Neural cell (in vitro differentiated cells): ENCODE measurements at regions not wholly inside any gene's neighbourhood (a gene's known extent, or its start where the extent isn't known, plus 50 kb on each side); places are given as distances from the start of the nearest gene placed in this dataset.

ENCODE experiments used
- H2AFZ ChIP-seq: fragments of 200-600, 300-800 bp; sonication (generic), shearing (Covaris generic); 2 replicates; pipeline ENCODE4 v1.6.0; 2014; ENCODE audit warnings: low read depth, mild to moderate bottlenecking, antibody characterized with exemption, low read length, moderate library complexity
- H3F3A ChIP-seq: fragments of 200-600 bp; shearing (Covaris generic); 2 replicates; pipeline ENCODE4 v1.6.1; 2016; ENCODE audit warnings: mild to moderate bottlenecking, moderate library complexity, mixed read lengths, antibody characterized with exemption, low read length; ENCODE audit not compliant: insufficient read depth, poor library complexity, severe bottlenecking
- H3K27ac ChIP-seq: fragments of 200-600, 300-800 bp; sonication (generic), shearing (Covaris generic); 2 replicates; pipeline ENCODE4 v1.5.1; 2014; ENCODE audit warnings: mild to moderate bottlenecking, low read length, moderate library complexity
- H3K27me3 ChIP-seq: fragments of 300-800, 200-600 bp; sonication (generic), shearing (Covaris generic); 2 replicates; pipeline ENCODE4 v1.6.0; 2014; ENCODE audit warnings: mild to moderate bottlenecking, low read depth, low read length, moderate library complexity; ENCODE audit not compliant: insufficient read depth
- H3K36me3 ChIP-seq: fragments of 300-800, 200-600 bp; sonication (generic), shearing (Covaris generic); 2 replicates; pipeline ENCODE4 v1.5.1; 2014; ENCODE audit warnings: mild to moderate bottlenecking, antibody characterized with exemption, low read length, moderate library complexity; ENCODE audit not compliant: insufficient read depth
- H3K4me2 ChIP-seq: fragments of 300-800, 200-600 bp; sonication (generic), shearing (Covaris generic); 2 replicates; pipeline ENCODE4 v1.6.0; 2014; ENCODE audit warnings: mild to moderate bottlenecking, low read length
- H3K4me3 ChIP-seq: fragments of 300-800, 200-600 bp; sonication (generic), shearing (Covaris generic); 2 replicates; pipeline ENCODE4 v1.5.1; 2014; ENCODE audit warnings: mild to moderate bottlenecking, low read length, moderate library complexity
- H3K79me2 ChIP-seq: fragments of 200-600 bp; shearing (Covaris generic); replicated peaks from 2 replicates; pipeline ENCODE4 v1.6.0; 2014; ENCODE audit warnings: mild to moderate bottlenecking, low read length, moderate library complexity; ENCODE audit not compliant: insufficient read depth
- H3K9ac ChIP-seq: fragments of 300-800, 200-600 bp; sonication (generic), shearing (Covaris generic); 2 replicates; pipeline ENCODE4 v1.6.1; 2016; ENCODE audit warnings: mild to moderate bottlenecking, low read length, mixed read lengths
- H3K9me2 ChIP-seq: fragments of 200-600 bp; shearing (Covaris generic); 2 replicates; pipeline ENCODE4 v1.6.1; 2016; ENCODE audit warnings: mild to moderate bottlenecking, low read length, mixed read lengths; ENCODE audit not compliant: insufficient read depth
- H3K9me3 ChIP-seq: fragments of 200-600, 300-800 bp; sonication (generic), shearing (Covaris generic); 2 replicates; pipeline ENCODE4 v1.6.1; 2016; ENCODE audit warnings: mild to moderate bottlenecking, mixed run types, low read length, moderate library complexity, mixed read lengths
- H4K20me1 ChIP-seq: fragments of 200-600 bp; shearing (Covaris generic); 2 replicates; pipeline ENCODE4 v1.6.1; 2016; ENCODE audit warnings: mild to moderate bottlenecking, mixed run types; ENCODE audit not compliant: insufficient read depth
- CTCF ChIP-seq: fragments of 450-650 bp; IDR thresholded peaks from 2 replicates; pipeline ENCODE4 v1.5.1; 2014; ENCODE audit warnings: antibody characterized with exemption, mild to moderate bottlenecking, moderate library complexity; ENCODE audit not compliant: poor library complexity, severe bottlenecking
- EP300 ChIP-seq: fragments of 450-650 bp; conservative IDR thresholded peaks from 2 replicates; pipeline ENCODE4 v1.6.1; 2014; ENCODE audit warnings: antibody characterized with exemption, mild to moderate bottlenecking, moderate library complexity; ENCODE audit not compliant: poor library complexity, severe bottlenecking
- EZH2 ChIP-seq: fragments of 200-600, 300-800 bp; shearing (Covaris generic), sonication (generic); IDR thresholded peaks from 2 replicates; pipeline ENCODE4 v1.6.1; 2014; ENCODE audit warnings: antibody characterized with exemption, low read length, borderline replicate concordance, mild to moderate bottlenecking; ENCODE audit not compliant: insufficient read depth, poor library complexity, severe bottlenecking
- MXI1 ChIP-seq: fragments of 450-650 bp; conservative IDR thresholded peaks from 2 replicates; pipeline ENCODE4 v1.6.1; 2014; ENCODE audit warnings: antibody characterized with exemption, mild to moderate bottlenecking; ENCODE audit not compliant: poor library complexity, severe bottlenecking
- POLR2AphosphoS5 ChIP-seq: IDR thresholded peaks from 2 replicates; pipeline ENCODE4 v1.6.1; 2012
- RAD21 ChIP-seq: fragments of 450-650 bp; conservative IDR thresholded peaks from 2 replicates; pipeline ENCODE4 v1.6.1; 2014; ENCODE audit warnings: antibody characterized with exemption, mild to moderate bottlenecking, moderate library complexity
- SMC3 ChIP-seq: fragments of 450-650 bp; conservative IDR thresholded peaks from 2 replicates; pipeline ENCODE4 v1.6.1; 2014; ENCODE audit warnings: antibody characterized with exemption, mild to moderate bottlenecking, moderate library complexity; ENCODE audit not compliant: poor library complexity
- TAF1 ChIP-seq: IDR thresholded peaks from 2 replicates; pipeline ENCODE4 v1.6.1; 2012; ENCODE audit warnings: low read depth
- TF ChIP-seq, protein P1 (sequence below): IDR thresholded peaks from 2 replicates; pipeline ENCODE4 v1.6.1; 2012; ENCODE audit warnings: borderline replicate concordance

DNA sequence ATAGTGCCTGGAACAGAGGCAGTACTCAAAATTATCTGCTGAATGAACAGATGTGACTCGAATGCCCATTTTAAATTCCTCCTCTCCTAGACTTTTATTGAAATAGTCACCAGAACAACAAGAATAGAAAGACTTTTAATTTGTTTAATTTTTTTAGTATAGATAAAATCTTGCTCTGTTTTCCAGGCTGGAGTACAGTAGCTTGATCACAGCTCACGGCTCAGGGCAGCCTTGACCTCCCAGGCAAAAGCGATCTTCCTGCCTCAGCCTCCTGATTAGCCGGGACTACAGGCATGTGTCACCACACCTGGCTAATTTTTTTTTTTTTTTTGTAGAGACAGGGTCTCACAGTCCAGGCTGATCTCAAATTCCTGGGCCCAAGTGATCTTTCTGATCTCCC lies 120.9 kb upstream of the FREM2 start:
- Histone ChIP-seq H4K20me1 (no peaks in the 10 kb centered on the region), H3K4me2 (no peak overlapping the region), H2AFZ (no peak overlapping the region), H3K79me2 (no peaks in the 10 kb centered on the region), H3K9ac (no peak overlapping the region), H3K27me3 (no peaks in the 10 kb centered on the region), H3K36me3 (no peaks in the 10 kb centered on the region), H3F3A (no peaks in the 10 kb centered on the region), H3K4me3 (no peak overlapping the region), H3K9me2 (no peaks in the 10 kb centered on the region), H3K27ac (no peak overlapping the region), H3K9me3 (no peaks in the 10 kb centered on the region)
- no peak for TF ChIP-seq CTCF
- TF ChIP-seq, protein P1, sequence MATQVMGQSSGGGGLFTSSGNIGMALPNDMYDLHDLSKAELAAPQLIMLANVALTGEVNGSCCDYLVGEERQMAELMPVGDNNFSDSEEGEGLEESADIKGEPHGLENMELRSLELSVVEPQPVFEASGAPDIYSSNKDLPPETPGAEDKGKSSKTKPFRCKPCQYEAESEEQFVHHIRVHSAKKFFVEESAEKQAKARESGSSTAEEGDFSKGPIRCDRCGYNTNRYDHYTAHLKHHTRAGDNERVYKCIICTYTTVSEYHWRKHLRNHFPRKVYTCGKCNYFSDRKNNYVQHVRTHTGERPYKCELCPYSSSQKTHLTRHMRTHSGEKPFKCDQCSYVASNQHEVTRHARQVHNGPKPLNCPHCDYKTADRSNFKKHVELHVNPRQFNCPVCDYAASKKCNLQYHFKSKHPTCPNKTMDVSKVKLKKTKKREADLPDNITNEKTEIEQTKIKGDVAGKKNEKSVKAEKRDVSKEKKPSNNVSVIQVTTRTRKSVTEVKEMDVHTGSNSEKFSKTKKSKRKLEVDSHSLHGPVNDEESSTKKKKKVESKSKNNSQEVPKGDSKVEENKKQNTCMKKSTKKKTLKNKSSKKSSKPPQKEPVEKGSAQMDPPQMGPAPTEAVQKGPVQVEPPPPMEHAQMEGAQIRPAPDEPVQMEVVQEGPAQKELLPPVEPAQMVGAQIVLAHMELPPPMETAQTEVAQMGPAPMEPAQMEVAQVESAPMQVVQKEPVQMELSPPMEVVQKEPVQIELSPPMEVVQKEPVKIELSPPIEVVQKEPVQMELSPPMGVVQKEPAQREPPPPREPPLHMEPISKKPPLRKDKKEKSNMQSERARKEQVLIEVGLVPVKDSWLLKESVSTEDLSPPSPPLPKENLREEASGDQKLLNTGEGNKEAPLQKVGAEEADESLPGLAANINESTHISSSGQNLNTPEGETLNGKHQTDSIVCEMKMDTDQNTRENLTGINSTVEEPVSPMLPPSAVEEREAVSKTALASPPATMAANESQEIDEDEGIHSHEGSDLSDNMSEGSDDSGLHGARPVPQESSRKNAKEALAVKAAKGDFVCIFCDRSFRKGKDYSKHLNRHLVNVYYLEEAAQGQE, result no peak

- no peaks in the 10 kb centered on the region for H3K79me2 ChIP-seq
- H3K27me3 ChIP-seq, result no peaks in the 10 kb centered on the region
- H3F3A ChIP-seq, result no peaks in the 10 kb centered on the region
- H3K4me3 ChIP-seq, result no peak overlapping the region
- H3K36me3 ChIP-seq, result no peaks in the 10 kb centered on the region
- no peak overlapping the region for H3K4me2 ChIP-seq
- H4K20me1 ChIP-seq, result no peaks in the 10 kb centered on the region
- no peak overlapping the region for H3K9ac ChIP-seq
- TF ChIP-seq EP300 (no peak), RAD21 (no peak), MXI1 (no peak), EZH2 (no peak), CTCF (no peak), SMC3 (no peak), POLR2AphosphoS5 (no peak), TAF1 (no peak)
- TF ChIP-seq, protein P1, result no peak
- no peaks in the 10 kb centered on the region for H3K9me3 ChIP-seq
- no peak overlapping the region for H2AFZ ChIP-seq
- H3K9me2 ChIP-seq, result no peaks in the 10 kb centered on the region
- no peak overlapping the region for H3K27ac ChIP-seq
These were observed 120.4 kb upstream of the FREM2 start for GRCh38 chr13:38566519-38566918.
